ES-I3 (cell line): ENCODE measurements at regions not wholly inside any gene's neighbourhood (a gene's known extent, or its start where the extent isn't known, plus 50 kb on each side); places are given as distances from the start of the nearest gene placed in this dataset.

Experiments
- H3K36me3 ChIP-seq: 2 replicates; pipeline ENCODE4 v1.6.1; 2013; ENCODE audit warnings: mild to moderate bottlenecking, low read length, control low read depth, moderate library complexity; ENCODE audit not compliant: insufficient read depth
- H3K4me1 ChIP-seq: 2 replicates; pipeline ENCODE4 v1.6.1; 2013; ENCODE audit warnings: mild to moderate bottlenecking, control low read depth, low read length; ENCODE audit not compliant: insufficient read depth
- H3K9ac ChIP-seq: 2 replicates; pipeline ENCODE4 v1.6.1; 2013; ENCODE audit warnings: low read depth, mild to moderate bottlenecking, low read length, moderate library complexity
- H3K9me3 ChIP-seq: 2 replicates; pipeline ENCODE4 v1.6.1; 2013; ENCODE audit warnings: mild to moderate bottlenecking, low read length, moderate library complexity; ENCODE audit not compliant: control insufficient read depth, insufficient read depth

GRCh38 chr22:49371325-49372110, 456.2 kb downstream of the BRD1 start:
- peaks cover 10% of the 10 kb centered on the region; the same call in 1 of the 2 replicates for H3K4me1 ChIP-seq
- H3K36me3 ChIP-seq: no peaks in the 10 kb centered on the region
- no peaks in the 10 kb centered on the region for H3K9me3 ChIP-seq
- no peak overlapping the region for H3K9ac ChIP-seq

- Histone ChIP-seq H3K9me3 (no peaks in the 10 kb centered on the region), H3K36me3 (no peaks in the 10 kb centered on the region), H3K4me1 (peaks cover 10% of the 10 kb centered on the region; the same call in 1 of the 2 replicates), H3K9ac (no peak overlapping the region)
Observed at GRCh38 chr22:49370627-49371301, 456.9 kb downstream of the BRD1 start.

DNA sequence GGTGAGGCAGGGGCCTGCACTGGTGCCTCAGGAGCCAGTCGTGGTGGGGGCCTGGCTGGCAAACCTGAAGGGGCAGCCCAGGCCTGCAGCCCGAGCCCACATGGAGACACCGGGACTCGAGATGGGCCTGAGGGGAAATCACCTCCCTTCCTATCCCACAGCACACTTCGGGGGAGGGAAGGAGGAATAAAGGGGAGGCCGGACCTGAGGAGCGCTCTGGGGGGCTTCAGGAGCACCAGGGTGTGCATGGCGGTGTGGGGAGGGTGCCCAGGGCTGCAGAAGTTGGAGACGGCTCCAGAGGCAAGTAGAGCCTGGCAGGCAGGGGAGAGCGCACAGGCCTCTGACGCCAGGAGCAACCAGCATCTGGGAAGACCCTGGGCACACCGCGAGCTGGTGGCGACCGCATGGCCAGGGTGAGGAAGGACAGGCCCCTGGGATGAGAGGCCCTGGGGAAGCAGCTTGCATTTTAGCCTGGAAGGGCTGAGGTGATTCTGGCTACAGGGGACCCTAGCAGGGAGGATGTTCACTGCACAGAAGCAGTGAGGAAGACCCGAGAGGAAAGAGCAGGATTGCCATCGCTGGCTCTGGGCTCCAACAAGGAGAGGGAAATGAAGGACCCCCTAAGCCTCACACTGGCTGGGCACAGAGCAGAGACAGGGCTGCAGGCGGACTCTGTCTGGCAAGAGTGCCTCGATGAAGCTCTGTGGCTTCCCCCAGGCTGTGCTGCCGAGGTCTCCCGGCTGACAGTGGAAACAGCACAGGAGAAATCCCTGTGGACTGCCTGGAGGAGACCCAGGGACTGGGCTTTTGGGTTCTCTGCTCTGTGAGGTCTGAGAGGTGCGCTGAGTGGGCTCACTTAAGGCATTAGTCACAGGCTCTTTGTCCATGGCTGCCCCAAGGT, 457.7 kb downstream of the BRD1 start:
- Histone ChIP-seq H3K4me1 (peaks cover 10% of the 10 kb centered on the region; the same call in 1 of the 2 replicates), H3K9ac (no peak overlapping the region), H3K36me3 (no peaks in the 10 kb centered on the region), H3K9me3 (no peaks in the 10 kb centered on the region)

DNA sequence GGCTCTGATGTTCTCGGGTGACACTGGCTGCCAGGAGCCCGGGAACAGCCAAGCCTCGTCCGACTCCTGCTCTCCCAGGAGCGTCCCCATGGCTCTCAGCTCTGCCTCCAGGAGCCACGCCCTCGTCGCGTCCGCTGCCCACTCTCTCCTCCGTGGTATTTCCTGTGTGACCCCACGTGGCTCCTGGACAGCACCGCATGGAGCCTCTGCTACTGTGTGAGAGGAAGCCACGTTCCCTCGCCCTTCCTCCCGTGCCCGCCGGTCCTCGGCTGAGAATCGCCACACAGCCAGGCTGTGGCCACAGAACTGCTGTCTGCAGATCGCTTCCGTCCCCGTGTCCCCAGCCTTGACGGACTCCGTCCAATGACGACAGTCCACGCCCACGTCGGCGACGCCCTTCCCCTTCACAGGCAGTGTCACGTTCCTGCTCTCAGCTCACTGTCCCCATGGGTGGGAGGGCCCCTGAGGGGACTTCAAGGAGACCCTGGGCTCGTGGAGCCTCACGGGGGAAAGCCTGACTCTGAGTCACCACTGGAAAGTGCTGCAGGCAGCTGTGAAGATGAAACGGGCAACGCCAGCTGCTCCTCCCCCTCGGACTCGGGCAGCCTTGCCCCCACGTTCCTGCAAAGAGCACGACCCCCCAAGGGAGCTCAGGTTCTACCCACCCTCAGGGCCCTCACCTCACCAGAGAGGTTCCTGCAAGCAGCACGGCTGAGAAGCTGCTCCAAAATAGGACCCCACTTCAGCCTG, 458.5 kb downstream of the BRD1 start:
- no peaks in the 10 kb centered on the region for H3K36me3 ChIP-seq
- H3K4me1 ChIP-seq: peaks cover 10% of the 10 kb centered on the region; the same call in 1 of the 2 replicates
- no peaks in the 10 kb centered on the region for H3K9me3 ChIP-seq
- no peak overlapping the region for H3K9ac ChIP-seq

- Histone ChIP-seq H3K36me3 (no peaks in the 10 kb centered on the region), H3K4me1 (peaks cover 10% of the 10 kb centered on the region; the same call in 1 of the 2 replicates), H3K9me3 (no peaks in the 10 kb centered on the region; the same call in 1 of the 2 replicates), H3K9ac (no peak overlapping the region)
Observed at GRCh38 chr22:49368221-49368975, 459.3 kb downstream of the BRD1 start.

GRCh38 chr22:49367041-49367697, 460.5 kb downstream of the BRD1 start:
- Histone ChIP-seq H3K36me3 (no peaks in the 10 kb centered on the region), H3K4me1 (peaks cover 2% of the 10 kb centered on the region; the same call in 1 of the 2 replicates), H3K9ac (no peak overlapping the region), H3K9me3 (no peaks in the 10 kb centered on the region; the same call in 1 of the 2 replicates)

DNA sequence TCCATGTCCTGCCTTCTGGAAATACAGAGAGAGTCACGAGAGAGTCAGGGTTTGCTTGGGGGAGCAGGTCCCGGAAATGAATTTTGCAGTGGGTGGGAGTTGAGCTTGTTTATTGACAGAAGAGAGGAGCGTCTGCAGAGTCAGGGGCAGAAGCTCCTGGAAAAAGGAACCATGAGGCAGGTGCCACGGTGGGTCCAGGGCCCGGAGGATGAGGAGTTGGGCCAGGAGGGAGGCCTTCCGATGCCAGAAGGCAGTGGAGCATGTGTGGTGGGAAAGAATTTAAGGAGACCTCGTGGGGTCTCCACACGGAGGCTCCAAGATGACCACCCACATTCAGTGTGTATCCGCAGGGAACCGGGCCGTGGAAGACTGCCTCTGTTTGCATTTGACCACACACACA, 461.2 kb downstream of the BRD1 start:
- no peak overlapping the region for H3K9ac ChIP-seq
- H3K4me1 ChIP-seq: no peaks in the 10 kb centered on the region

GRCh38 chr22:49365910-49366309, 461.8 kb downstream of the BRD1 start:
- no peaks in the 10 kb centered on the region for H3K36me3 ChIP-seq
- H3K9ac ChIP-seq: no peak overlapping the region
- H3K9me3 ChIP-seq: no peaks in the 10 kb centered on the region; the same call in 1 of the 2 replicates
- H3K4me1 ChIP-seq: no peaks in the 10 kb centered on the region

More for the DNA sequence above, 461.2 kb downstream of the BRD1 start:
- no peaks in the 10 kb centered on the region for H3K36me3 ChIP-seq
- H3K9me3 ChIP-seq: no peaks in the 10 kb centered on the region; the same call in 1 of the 2 replicates

GRCh38 chr22:49365191-49365837, 462.4 kb downstream of the BRD1 start:
- no peak overlapping the region for H3K9ac ChIP-seq
- no peaks in the 10 kb centered on the region for H3K4me1 ChIP-seq
- no peaks in the 10 kb centered on the region; the same call in 1 of the 2 replicates for H3K9me3 ChIP-seq
- no peaks in the 10 kb centered on the region for H3K36me3 ChIP-seq

DNA sequence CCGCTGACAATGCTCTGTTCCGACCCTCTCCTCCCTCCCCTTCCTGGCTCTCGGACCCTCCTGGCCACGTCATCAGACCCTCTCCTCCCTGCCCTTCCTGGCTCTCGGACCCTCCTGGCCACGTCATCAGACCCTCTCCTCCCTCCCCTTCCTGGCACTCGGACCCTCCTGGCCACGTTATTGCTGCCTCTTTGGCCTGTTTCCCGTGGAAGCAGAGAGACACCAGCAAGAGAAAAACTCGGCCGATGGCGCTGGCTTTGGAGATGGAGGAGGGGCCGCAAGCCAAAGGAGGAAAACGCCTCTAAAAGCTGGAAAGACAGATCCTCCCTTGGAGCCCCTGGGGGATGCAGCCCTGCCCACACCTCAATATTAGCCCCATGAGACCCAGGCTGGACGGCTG, 463.3 kb downstream of the BRD1 start:
- no peak overlapping the region for H3K9ac ChIP-seq
- no peaks in the 10 kb centered on the region for H3K36me3 ChIP-seq
- no peaks in the 10 kb centered on the region; the same call in 1 of the 2 replicates for H3K9me3 ChIP-seq
- H3K4me1 ChIP-seq: no peaks in the 10 kb centered on the region

DNA sequence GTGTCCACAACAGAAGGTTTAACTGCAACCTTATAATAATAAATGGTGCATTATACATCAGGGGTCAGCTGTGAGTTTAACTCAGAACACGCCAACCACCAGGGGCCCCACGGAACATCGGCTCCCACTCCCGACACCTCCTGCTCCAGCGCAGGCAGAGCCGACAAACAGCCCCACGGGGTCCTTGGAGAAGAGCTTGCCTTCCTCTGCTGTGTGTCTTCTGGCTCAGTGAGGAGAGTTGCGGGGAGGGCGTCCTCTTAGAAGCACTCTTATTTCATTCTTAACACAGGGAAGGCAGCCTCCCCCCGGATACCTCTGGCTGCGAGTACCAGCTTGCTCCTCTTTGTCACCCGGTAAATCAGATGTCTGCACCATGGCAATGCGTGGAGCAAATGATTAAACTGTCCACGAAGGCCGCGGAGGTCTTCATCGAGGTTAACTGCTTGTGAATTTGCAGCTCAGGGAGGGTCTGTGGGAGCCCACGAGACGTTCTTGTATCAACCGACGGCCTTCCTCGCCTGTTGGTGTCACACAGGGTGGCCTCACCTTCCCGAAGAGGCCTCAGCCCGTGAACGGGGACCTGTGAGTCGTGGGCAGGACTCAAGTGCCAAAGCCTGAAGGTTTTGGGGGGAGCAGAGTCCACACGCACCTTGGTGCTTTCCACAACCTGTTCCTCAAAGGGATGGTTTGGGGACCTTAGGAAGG, 464.0 kb downstream of the BRD1 start:
- Histone ChIP-seq H3K9ac (no peak overlapping the region), H3K4me1 (no peaks in the 10 kb centered on the region), H3K36me3 (no peaks in the 10 kb centered on the region), H3K9me3 (no peaks in the 10 kb centered on the region; the same call in 1 of the 2 replicates)
